ENCODE measurements at regions not wholly inside any gene's neighbourhood (a gene's known extent, or its start where the extent isn't known, plus 50 kb on each side); places are given as distances from the start of the nearest gene placed in this dataset.

DNA sequence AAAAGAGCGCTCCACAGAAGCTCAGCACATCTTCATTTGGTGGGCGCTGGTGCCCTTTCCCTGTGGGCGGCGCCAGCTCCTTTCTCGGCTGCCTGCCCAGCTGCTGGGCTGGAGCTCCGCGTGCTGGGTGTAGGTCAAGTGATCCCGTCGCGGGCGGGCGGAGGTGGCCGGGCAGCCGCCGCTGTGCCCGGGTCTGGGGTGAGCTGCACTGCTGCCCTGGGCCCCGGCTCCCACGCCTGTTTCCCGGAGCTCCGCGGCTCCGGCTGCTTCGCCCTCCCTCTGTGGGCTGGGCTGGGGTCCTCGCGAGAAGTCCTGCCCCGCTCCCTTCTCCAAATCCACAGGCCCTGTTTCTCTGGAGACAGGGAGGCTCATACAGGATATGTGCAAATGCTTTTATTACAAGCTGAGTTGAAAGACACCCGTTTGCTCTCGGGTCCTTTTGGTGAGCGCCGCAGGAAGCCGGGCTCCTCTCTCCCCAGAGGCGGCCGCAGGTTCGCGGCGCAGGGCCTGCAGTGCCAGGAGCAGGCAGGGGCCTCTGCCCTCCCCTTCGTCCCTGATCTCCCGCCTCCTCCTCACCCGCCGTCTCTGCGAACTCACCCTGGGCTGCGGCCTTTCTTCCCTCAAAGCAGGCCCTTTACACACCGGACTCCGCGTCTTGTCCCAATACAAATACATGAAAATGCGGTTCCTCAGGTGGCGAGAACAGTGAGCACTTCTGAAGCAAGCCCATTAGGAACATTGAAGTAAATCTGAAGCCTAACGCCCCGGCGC lies 67.8 kb upstream of the CAPRIN2 start:
- no peaks in the 10 kb centered on the region for H3K9me3 ChIP-seq (replicated peaks in 1 of 2; ENCODE audit: control insufficient read depth in 2 of 2, insufficient read depth in 1 of 2, low read depth in 1 of 2, low read length in 2 of 2)
- peak; percentile 35 for DNase-seq (ENCODE audit: low spot score)
- peak overlapping the region; percentile 14 to 31 for H3K4me3 ChIP-seq (ENCODE audit: low read length in 2 of 2)
- peak overlapping the region; percentile 66 for H3K18ac ChIP-seq (ENCODE audit: low read length)
- no peak overlapping the region for H3K4ac ChIP-seq (ENCODE audit: low read length)
- no peaks in the 10 kb centered on the region for H3K36me3 ChIP-seq (replicated peaks in 1 of 2; ENCODE audit: control insufficient read depth in 2 of 2, insufficient read depth in 2 of 2, low read length in 2 of 2)
- H2AFZ ChIP-seq (ENCODE audit: low read length): peak overlapping the region; percentile 81
- no peak overlapping the region for H3K9ac ChIP-seq (ENCODE audit: low read depth, low read length, poor library complexity)
- no peak overlapping the region for H2BK120ac ChIP-seq (ENCODE audit: low read depth, low read length)
- H4K8ac ChIP-seq (ENCODE audit: low read depth, low read length): peak overlapping the region; percentile 45
- no peak overlapping the region for H3K27ac ChIP-seq (replicated peaks; ENCODE audit: low read length)
- peaks cover 0 to 10% of the 10 kb centered on the region in 2 donors for H3K4me1 ChIP-seq (ENCODE audit: control insufficient read depth in 2 of 2, insufficient read depth in 1 of 2, low read depth in 1 of 2, low read length in 2 of 2)
- H2BK15ac ChIP-seq (ENCODE audit: low read length): peak overlapping the region; percentile 32
- peaks cover 0 to 53% (median 0%) of the 10 kb centered on the region in 3 experiments for H3K27me3 ChIP-seq (ENCODE audit: control insufficient read depth in 3 of 3, insufficient read depth in 3 of 3, low read depth in 1 of 3, low read length in 3 of 3)
- H2BK12ac ChIP-seq (ENCODE audit: low read length): peak overlapping the region; percentile 19
- H3K14ac ChIP-seq (ENCODE audit: low read length): no peak overlapping the region
- H2BK5ac ChIP-seq (ENCODE audit: low read length): no peak overlapping the region
- H4K91ac ChIP-seq (ENCODE audit: low read depth, low read length, poor library complexity): no peak overlapping the region
- no CpG with 5 or more reads among the region's 50 CpGs for WGBS, 2 donors (ENCODE audit: extremely low coverage in 2 of 2, insufficient read length in 2 of 2, insufficient replicate concordance in 1 of 2)
- no peaks in the 10 kb centered on the region for H3K79me1 ChIP-seq (ENCODE audit: low read depth, low read length)
- H2AK5ac ChIP-seq (ENCODE audit: low read depth, low read length): no peak overlapping the region
- H3K23ac ChIP-seq (ENCODE audit: low read depth, low read length, poor library complexity): no peak overlapping the region
- peak overlapping the region; percentile 70 for H3K4me2 ChIP-seq (ENCODE audit: insufficient read depth, low read length, poor library complexity, severe bottlenecking)

DNA sequence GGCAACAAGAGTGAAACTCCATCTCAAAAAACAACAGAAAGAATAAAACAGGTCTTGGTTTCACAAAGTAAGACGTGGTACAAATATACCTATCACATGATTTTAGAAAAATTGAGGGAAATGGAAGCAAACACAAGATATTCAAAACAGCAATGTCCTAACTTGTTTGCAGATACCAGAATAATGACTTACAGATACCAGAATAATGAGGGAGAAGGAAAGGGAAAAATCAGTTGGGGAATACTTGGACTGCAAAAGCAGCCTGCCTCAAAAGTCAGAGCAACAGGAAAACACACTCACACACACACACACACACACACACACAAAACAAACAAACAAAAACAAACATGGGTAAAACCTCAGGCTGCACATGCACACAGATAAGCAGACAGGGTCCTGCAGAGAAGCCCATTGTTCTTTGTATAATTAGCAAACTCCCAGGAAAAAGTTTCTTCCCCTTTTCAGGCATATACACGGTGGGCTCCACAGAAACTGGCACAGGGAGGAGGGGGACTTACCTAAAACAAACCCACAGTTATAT lies 65.7 kb upstream of the CAPRIN2 start:
- Histone ChIP-seq H4K91ac (ENCODE audit: low read depth, low read length, poor library complexity) (no peak overlapping the region), H3K27ac (replicated peaks; ENCODE audit: low read length) (no peak overlapping the region), H2AK5ac (ENCODE audit: low read depth, low read length) (no peak overlapping the region), H2BK5ac (ENCODE audit: low read length) (no peak overlapping the region), H3K9ac (ENCODE audit: low read depth, low read length, poor library complexity) (no peak overlapping the region), H3K9me3 (replicated peaks in 1 of 2; ENCODE audit: control insufficient read depth in 2 of 2, insufficient read depth in 1 of 2, low read depth in 1 of 2, low read length in 2 of 2) (no peaks in the 10 kb centered on the region), H3K4me3 (ENCODE audit: low read length in 2 of 2) (no peak overlapping the region), H2BK120ac (ENCODE audit: low read depth, low read length) (no peak overlapping the region), H3K4ac (ENCODE audit: low read length) (no peak overlapping the region), H2BK12ac (ENCODE audit: low read length) (no peak overlapping the region), H2BK15ac (ENCODE audit: low read length) (no peak overlapping the region), H3K23ac (ENCODE audit: low read depth, low read length, poor library complexity) (no peak overlapping the region), H3K27me3 (ENCODE audit: control insufficient read depth in 3 of 3, insufficient read depth in 3 of 3, low read depth in 1 of 3, low read length in 3 of 3) (peaks cover 0 to 45% (median 0%) of the 10 kb centered on the region in 3 experiments), H3K4me1 (ENCODE audit: control insufficient read depth in 2 of 2, insufficient read depth in 1 of 2, low read depth in 1 of 2, low read length in 2 of 2) (peaks cover 0 to 12% of the 10 kb centered on the region in 2 donors), H3K4me2 (ENCODE audit: insufficient read depth, low read length, poor library complexity, severe bottlenecking) (no peak overlapping the region), H4K8ac (ENCODE audit: low read depth, low read length) (no peak overlapping the region), H2AFZ (ENCODE audit: low read length) (peak overlapping the region; percentile 3), H3K18ac (ENCODE audit: low read length) (no peak overlapping the region), H3K36me3 (replicated peaks in 1 of 2; ENCODE audit: control insufficient read depth in 2 of 2, insufficient read depth in 2 of 2, low read length in 2 of 2) (no peaks in the 10 kb centered on the region), H3K79me1 (ENCODE audit: low read depth, low read length) (no peaks in the 10 kb centered on the region), H3K14ac (ENCODE audit: low read length) (no peak overlapping the region)
- WGBS, 2 donors (ENCODE audit: extremely low coverage in 2 of 2, insufficient read length in 2 of 2, insufficient replicate concordance in 1 of 2): no CpG with 5 or more reads among the region's 2 CpGs
- DNase-seq (ENCODE audit: low spot score): no peak

DNA sequence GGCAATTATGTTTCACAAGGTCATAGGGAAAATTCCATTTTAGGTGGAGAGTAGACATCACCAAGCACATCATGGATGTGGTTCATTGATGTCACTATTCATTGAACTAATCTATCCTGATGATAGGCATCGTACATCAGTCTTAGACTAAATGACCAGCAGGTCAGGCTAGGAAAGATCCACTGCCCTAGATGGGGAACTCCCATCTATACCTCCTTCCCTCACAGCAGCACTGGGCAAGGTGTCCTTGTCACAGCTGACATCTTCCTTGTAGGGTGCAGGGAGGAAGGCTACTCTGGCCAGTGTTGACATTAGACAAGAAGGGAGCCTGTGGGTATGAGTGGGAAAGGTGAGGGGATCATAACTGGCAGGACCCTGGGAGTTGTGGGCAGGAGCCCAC lies 63.8 kb upstream of the CAPRIN2 start:
- Histone ChIP-seq H2BK5ac (ENCODE audit: low read length) (no peak overlapping the region), H2BK12ac (ENCODE audit: low read length) (no peak overlapping the region), H3K9me3 (replicated peaks in 1 of 2; ENCODE audit: control insufficient read depth in 2 of 2, insufficient read depth in 1 of 2, low read depth in 1 of 2, low read length in 2 of 2) (no peaks in the 10 kb centered on the region), H2AK5ac (ENCODE audit: low read depth, low read length) (no peak overlapping the region), H3K27ac (replicated peaks; ENCODE audit: low read length) (no peak overlapping the region), H3K14ac (ENCODE audit: low read length) (no peak overlapping the region), H2AFZ (ENCODE audit: low read length) (no peak overlapping the region), H2BK120ac (ENCODE audit: low read depth, low read length) (no peak overlapping the region), H3K36me3 (replicated peaks in 1 of 2; ENCODE audit: control insufficient read depth in 2 of 2, insufficient read depth in 2 of 2, low read length in 2 of 2) (no peaks in the 10 kb centered on the region), H3K4me3 (ENCODE audit: low read length in 2 of 2) (peak overlapping the region in 1 of 2 donors; percentile 57), H3K79me1 (ENCODE audit: low read depth, low read length) (no peaks in the 10 kb centered on the region), H4K8ac (ENCODE audit: low read depth, low read length) (no peak overlapping the region), H2BK15ac (ENCODE audit: low read length) (no peak overlapping the region), H3K9ac (ENCODE audit: low read depth, low read length, poor library complexity) (no peak overlapping the region), H3K4me1 (ENCODE audit: control insufficient read depth in 2 of 2, insufficient read depth in 1 of 2, low read depth in 1 of 2, low read length in 2 of 2) (peaks cover 0 to 12% of the 10 kb centered on the region in 2 donors), H4K91ac (ENCODE audit: low read depth, low read length, poor library complexity) (no peak overlapping the region), H3K4me2 (ENCODE audit: insufficient read depth, low read length, poor library complexity, severe bottlenecking) (no peak overlapping the region), H3K4ac (ENCODE audit: low read length) (no peak overlapping the region), H3K23ac (ENCODE audit: low read depth, low read length, poor library complexity) (no peak overlapping the region), H3K18ac (ENCODE audit: low read length) (no peak overlapping the region), H3K27me3 (ENCODE audit: control insufficient read depth in 3 of 3, insufficient read depth in 3 of 3, low read depth in 1 of 3, low read length in 3 of 3) (peaks cover 0 to 34% (median 0%) of the 10 kb centered on the region in 3 experiments)
- no peak for DNase-seq (ENCODE audit: low spot score)
- WGBS, 2 donors (ENCODE audit: extremely low coverage in 2 of 2, insufficient read length in 2 of 2, insufficient replicate concordance in 1 of 2): no CpG with 5 or more reads among the region's 1 CpG

DNA sequence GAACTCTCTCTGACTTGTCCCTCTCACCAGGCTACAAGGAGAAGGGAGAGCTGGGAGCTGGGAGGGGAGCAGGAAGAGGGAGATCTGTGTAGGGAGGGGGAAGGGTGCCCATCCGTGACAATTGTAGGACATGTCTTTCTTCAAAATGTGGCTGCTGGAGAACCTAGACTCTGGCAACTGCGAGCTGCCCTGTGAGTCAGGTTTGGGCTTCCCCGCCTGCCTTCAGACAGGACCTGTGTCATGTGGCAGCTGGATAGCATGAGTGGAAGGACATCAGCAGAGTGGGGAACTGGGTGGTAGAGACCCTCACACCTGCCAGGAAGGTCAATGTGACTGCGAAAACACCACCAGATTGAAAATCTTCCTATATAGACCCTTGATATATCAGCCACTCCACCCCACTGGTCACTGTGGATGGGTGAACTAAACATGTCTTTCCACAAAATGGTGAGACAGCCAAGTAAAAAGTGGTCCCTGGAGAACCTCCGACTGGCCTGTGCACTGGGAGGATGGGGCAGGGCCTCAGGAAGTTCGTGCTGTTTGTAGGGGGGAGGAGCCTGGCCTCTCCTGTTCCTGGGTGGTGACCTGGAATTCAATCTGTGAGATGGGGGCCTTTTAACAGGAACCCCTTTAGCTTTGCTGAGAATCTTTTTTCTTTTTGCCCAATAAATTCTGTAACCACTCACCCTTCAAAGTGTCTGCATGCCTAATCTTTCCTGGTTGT lies 62.2 kb upstream of the CAPRIN2 start:
- Histone ChIP-seq H3K79me1 (ENCODE audit: low read depth, low read length) (no peaks in the 10 kb centered on the region), H3K36me3 (replicated peaks in 1 of 2; ENCODE audit: control insufficient read depth in 2 of 2, insufficient read depth in 2 of 2, low read length in 2 of 2) (no peaks in the 10 kb centered on the region), H3K9me3 (replicated peaks in 1 of 2; ENCODE audit: control insufficient read depth in 2 of 2, insufficient read depth in 1 of 2, low read depth in 1 of 2, low read length in 2 of 2) (no peaks in the 10 kb centered on the region), H2BK120ac (ENCODE audit: low read depth, low read length) (no peak overlapping the region), H3K9ac (ENCODE audit: low read depth, low read length, poor library complexity) (no peak overlapping the region), H3K23ac (ENCODE audit: low read depth, low read length, poor library complexity) (no peak overlapping the region), H2BK5ac (ENCODE audit: low read length) (no peak overlapping the region), H2AK5ac (ENCODE audit: low read depth, low read length) (no peak overlapping the region), H3K18ac (ENCODE audit: low read length) (no peak overlapping the region), H3K27me3 (ENCODE audit: control insufficient read depth in 3 of 3, insufficient read depth in 3 of 3, low read depth in 1 of 3, low read length in 3 of 3) (peaks cover 0 to 20% (median 0%) of the 10 kb centered on the region in 3 experiments), H3K4me3 (ENCODE audit: low read length in 2 of 2) (no peak overlapping the region), H4K91ac (ENCODE audit: low read depth, low read length, poor library complexity) (no peak overlapping the region), H3K27ac (replicated peaks; ENCODE audit: low read length) (no peak overlapping the region), H2AFZ (ENCODE audit: low read length) (no peak overlapping the region), H3K14ac (ENCODE audit: low read length) (no peak overlapping the region), H4K8ac (ENCODE audit: low read depth, low read length) (no peak overlapping the region), H3K4ac (ENCODE audit: low read length) (no peak overlapping the region), H2BK15ac (ENCODE audit: low read length) (no peak overlapping the region), H2BK12ac (ENCODE audit: low read length) (no peak overlapping the region), H3K4me1 (ENCODE audit: control insufficient read depth in 2 of 2, insufficient read depth in 1 of 2, low read depth in 1 of 2, low read length in 2 of 2) (peaks cover 0 to 9% of the 10 kb centered on the region in 2 donors), H3K4me2 (ENCODE audit: insufficient read depth, low read length, poor library complexity, severe bottlenecking) (no peak overlapping the region)
- DNase-seq (ENCODE audit: low spot score): no peak
- WGBS, 2 donors (ENCODE audit: extremely low coverage in 2 of 2, insufficient read length in 2 of 2, insufficient replicate concordance in 1 of 2): no CpG with 5 or more reads among the region's 6 CpGs
